SH-SY5Y (cell line): ENCODE measurements at regions not wholly inside any gene's neighbourhood (a gene's known extent, or its start where the extent isn't known, plus 50 kb on each side); places are given as distances from the start of the nearest gene placed in this dataset.

Experiments
- GATA2 ChIP-seq: IDR thresholded peaks from 2 replicates; pipeline ENCODE4 v1.6.1; 2011; ENCODE audit warnings: mild to moderate bottlenecking, low read depth, low read length
- GATA3 ChIP-seq: IDR thresholded peaks from 2 replicates; pipeline ENCODE4 v1.6.1; 2011; ENCODE audit warnings: low read depth, mild to moderate bottlenecking, low read length, moderate library complexity

DNA sequence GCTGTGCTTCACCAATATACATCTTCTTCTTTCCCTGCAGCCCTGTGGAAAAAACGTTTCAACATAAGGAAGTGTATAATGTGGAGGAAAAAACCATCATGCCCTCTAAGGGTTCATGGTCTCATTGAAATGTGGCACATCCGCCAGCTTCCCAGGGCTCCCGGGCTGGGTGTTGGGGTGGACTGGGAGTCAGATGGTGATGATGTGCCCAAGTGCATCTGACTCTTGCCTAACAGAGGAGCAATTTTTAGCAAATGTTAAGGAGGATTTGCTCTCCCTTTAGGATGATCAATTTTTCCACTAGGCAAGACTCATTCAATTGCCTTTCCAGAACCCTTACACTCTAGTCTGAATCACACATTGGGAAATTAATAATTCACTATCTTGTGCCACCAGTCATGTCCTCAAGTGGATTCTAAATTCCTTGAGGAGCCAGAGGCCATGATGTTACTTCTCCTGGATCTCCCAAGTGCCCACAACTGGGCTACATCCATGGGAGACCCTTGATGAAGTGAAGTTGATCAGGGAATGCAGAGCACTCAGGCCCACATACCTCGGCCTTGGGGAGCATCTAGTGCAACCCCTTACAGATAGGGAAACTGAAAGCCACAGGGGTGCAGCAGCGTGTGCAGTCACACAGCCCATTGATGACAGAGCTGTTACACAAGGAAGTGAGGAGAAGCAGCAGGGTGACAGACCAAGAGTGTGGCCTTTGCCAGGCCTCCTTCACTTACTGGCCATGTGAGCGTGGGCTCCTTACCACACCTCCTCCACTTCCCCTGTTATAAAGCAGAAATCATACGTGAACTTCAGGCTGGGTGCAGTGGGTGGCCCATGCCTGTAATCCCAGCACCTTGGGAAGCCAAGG is 100.0 kb upstream of the SLC44A3 start:
- TF ChIP-seq GATA2 (no peak), GATA3 (no peak)
